ENCODE measurements at regions not wholly inside any gene's neighbourhood (a gene's known extent, or its start where the extent isn't known, plus 50 kb on each side); places are given as distances from the start of the nearest gene placed in this dataset.

DNA sequence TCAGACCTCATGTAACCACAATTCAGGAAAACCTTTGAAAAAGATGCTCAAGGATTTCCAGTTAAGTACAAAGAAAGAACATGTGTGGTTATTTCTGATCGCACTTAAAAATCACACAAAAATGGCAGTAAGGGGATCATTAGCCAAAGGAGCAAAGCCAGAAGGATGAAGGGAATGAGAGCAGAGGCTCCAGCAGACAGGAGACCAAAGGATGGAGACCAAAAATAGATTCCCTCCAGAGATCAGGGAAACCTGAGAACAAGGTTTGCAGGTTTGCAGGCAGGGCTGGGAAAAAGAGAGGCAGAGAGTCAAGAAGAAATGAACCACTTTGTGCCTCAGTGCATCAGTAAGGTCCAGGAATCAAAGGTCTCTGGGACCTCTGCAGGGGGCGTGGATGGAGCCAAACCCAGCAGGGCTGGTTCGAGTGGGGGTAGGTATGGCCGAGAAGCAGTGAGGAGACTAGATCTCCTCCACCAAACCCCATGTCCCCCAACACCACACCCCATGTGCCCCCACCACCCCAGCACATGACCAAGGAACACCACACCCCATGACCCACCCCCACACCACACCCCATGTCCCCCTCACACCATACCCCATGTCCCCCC lies 98.5 kb upstream of the GPC1 start:
- in situ Hi-C loops (cut with MboI) = no loop called here

GRCh38 chr2:240338274-240338673 lies 97.2 kb upstream of the GPC1 start:
- no peak overlapping the region for H3K27ac ChIP-seq
- H3K9ac ChIP-seq = no peak overlapping the region
- no peaks in the 10 kb centered on the region for H3K4me1 ChIP-seq (ENCODE audit: insufficient read depth)
- H3F3A ChIP-seq (ENCODE audit: insufficient read depth) = no peaks in the 10 kb centered on the region
- no peaks in the 10 kb centered on the region for H3K36me3 ChIP-seq (ENCODE audit: low read depth)
- no peak overlapping the region for H3K4me2 ChIP-seq (ENCODE audit: unreplicated experiment)
- H3K79me2 ChIP-seq (ENCODE audit: insufficient read depth) = no peaks in the 10 kb centered on the region
- TF ChIP-seq EZH2 (IDR thresholded peaks at IDR 0.05; ENCODE audit: insufficient read depth, poor library complexity, severe bottlenecking) (no peak), EZH2phosphoT487 (IDR thresholded peaks at IDR 0.05; ENCODE audit: insufficient read depth, low read depth) (no peak)
- H3K27me3 ChIP-seq (replicated peaks; ENCODE audit: insufficient read depth) = peaks cover 30% of the 10 kb centered on the region
- no peaks in the 10 kb centered on the region for H4K20me1 ChIP-seq (ENCODE audit: insufficient read depth)
- 19 to 39% methylated on average over 2 of the region's 2 CpGs for WGBS, 2 experiments (ENCODE audit: low coverage in 1 of 2, low lambda C conversion rate in 2 of 2, missing lambda C conversion rate in 2 of 2)
- H2AFZ ChIP-seq = no peak overlapping the region
- no peak overlapping the region for H3K4me3 ChIP-seq
- no peaks in the 10 kb centered on the region for H3K9me3 ChIP-seq (ENCODE audit: low read depth)
- in situ Hi-C loops (cut with MboI) = no loop called here
- no peaks in the 10 kb centered on the region for H3K9me2 ChIP-seq (ENCODE audit: insufficient read depth)
- no peak for DNase-seq

More for the DNA sequence above, 98.5 kb upstream of the GPC1 start:
- Histone ChIP-seq H3K79me2 (ENCODE audit: insufficient read depth) (no peaks in the 10 kb centered on the region), H3F3A (ENCODE audit: insufficient read depth) (no peaks in the 10 kb centered on the region), H3K9me3 (ENCODE audit: low read depth) (no peaks in the 10 kb centered on the region), H3K36me3 (ENCODE audit: low read depth) (no peaks in the 10 kb centered on the region), H3K4me1 (ENCODE audit: insufficient read depth) (no peaks in the 10 kb centered on the region), H3K27ac (no peak overlapping the region), H3K4me2 (ENCODE audit: unreplicated experiment) (no peak overlapping the region), H4K20me1 (ENCODE audit: insufficient read depth) (no peaks in the 10 kb centered on the region), H3K27me3 (replicated peaks; ENCODE audit: insufficient read depth) (peaks cover 41% of the 10 kb centered on the region), H2AFZ (no peak overlapping the region), H3K9me2 (ENCODE audit: insufficient read depth) (no peaks in the 10 kb centered on the region), H3K9ac (no peak overlapping the region), H3K4me3 (no peak overlapping the region)
- TF ChIP-seq EZH2 (IDR thresholded peaks at IDR 0.05; ENCODE audit: insufficient read depth, poor library complexity, severe bottlenecking) (no peak), EZH2phosphoT487 (IDR thresholded peaks at IDR 0.05; ENCODE audit: insufficient read depth, low read depth) (no peak)
- 30 to 42% methylated on average over 4 of the region's 4 CpGs for WGBS, 2 experiments (ENCODE audit: low coverage in 1 of 2, low lambda C conversion rate in 2 of 2, missing lambda C conversion rate in 2 of 2)
- DNase-seq = no peak

DNA sequence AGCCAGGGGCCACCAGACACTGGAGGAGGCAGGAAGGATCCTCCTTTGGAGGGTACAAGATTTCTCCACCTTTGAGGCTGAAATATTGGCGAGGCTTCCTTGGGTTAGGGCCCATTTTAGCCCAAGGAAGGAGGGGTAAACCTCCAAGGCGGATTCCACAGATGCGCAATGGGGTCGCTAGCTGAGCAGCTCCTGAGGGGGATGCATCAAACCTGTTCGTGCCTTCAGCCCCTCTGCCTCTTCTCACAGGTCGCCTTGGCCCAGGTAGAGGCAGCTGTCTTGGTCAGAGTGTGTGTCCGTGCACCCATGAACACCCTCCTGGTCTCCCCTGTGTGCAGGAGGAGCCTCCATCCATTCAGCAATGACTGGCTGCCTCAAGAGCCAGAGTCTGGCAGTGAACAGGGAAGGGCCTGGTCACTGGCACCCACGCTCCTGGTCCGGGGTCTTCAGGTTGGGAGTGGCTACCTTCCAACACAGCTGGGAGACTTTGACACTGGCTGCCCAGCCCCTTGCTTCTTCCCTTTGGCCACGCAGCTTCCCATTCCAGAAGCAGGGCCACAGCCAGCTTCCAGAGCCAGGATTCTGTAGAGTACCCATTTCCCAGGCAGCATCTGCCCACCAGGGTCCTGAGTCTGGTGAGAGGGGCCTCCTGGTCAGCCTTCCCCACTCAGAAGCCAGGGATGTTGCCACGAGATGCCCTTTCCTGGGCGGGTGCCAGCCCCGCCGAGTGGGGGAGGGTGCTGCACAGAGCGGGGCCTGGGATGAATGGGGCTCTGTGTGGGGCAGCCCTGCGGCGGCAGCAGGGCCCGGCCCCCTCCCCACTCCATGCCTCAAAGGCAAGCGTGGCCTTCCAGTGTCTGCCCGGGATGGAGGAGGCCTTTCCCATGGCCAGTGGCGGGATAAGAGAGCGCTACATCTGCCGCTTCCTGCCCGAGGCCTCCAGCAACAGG lies 95.8 kb upstream of the GPC1 start:
- in situ Hi-C loops (cut with MboI) = no loop called here
- no peak for DNase-seq
- no peaks in the 10 kb centered on the region for H3K9me2 ChIP-seq (ENCODE audit: insufficient read depth)
- no peak overlapping the region for H3K4me3 ChIP-seq
- no peak overlapping the region for H3K9ac ChIP-seq
- H3F3A ChIP-seq (ENCODE audit: insufficient read depth) = no peaks in the 10 kb centered on the region
- no peaks in the 10 kb centered on the region for H3K79me2 ChIP-seq (ENCODE audit: insufficient read depth)
- H3K9me3 ChIP-seq (ENCODE audit: low read depth) = no peaks in the 10 kb centered on the region
- H3K27me3 ChIP-seq (replicated peaks; ENCODE audit: insufficient read depth) = peaks cover 25% of the 10 kb centered on the region
- H3K36me3 ChIP-seq (ENCODE audit: low read depth) = no peaks in the 10 kb centered on the region
- no peaks in the 10 kb centered on the region for H4K20me1 ChIP-seq (ENCODE audit: insufficient read depth)
- H2AFZ ChIP-seq = no peak overlapping the region
- no peak overlapping the region for H3K4me2 ChIP-seq (ENCODE audit: unreplicated experiment)
- TF ChIP-seq EZH2 (IDR thresholded peaks at IDR 0.05; ENCODE audit: insufficient read depth, poor library complexity, severe bottlenecking) = no peak
- no peak for TF ChIP-seq EZH2phosphoT487 (IDR thresholded peaks at IDR 0.05; ENCODE audit: insufficient read depth, low read depth)
- H3K4me1 ChIP-seq (ENCODE audit: insufficient read depth) = no peaks in the 10 kb centered on the region
- 63 to 64% methylated on average over 22 of the region's 24 CpGs for WGBS, 2 experiments (ENCODE audit: low coverage in 1 of 2, low lambda C conversion rate in 2 of 2, missing lambda C conversion rate in 2 of 2)
- no peak overlapping the region for H3K27ac ChIP-seq

- in situ Hi-C loops (cut with MboI) = no loop called here
- DNase-seq = no peak
Observed at GRCh38 chr2:240340361-240340761, 95.1 kb upstream of the GPC1 start.

More at GRCh38 chr2:240340361-240340761, 95.1 kb upstream of the GPC1 start:
- WGBS, 2 experiments (ENCODE audit: low coverage in 1 of 2, low lambda C conversion rate in 2 of 2, missing lambda C conversion rate in 2 of 2) = 81 to 83% methylated on average over 14 of the region's 14 CpGs
- Histone ChIP-seq H3K4me2 (ENCODE audit: unreplicated experiment) (no peak overlapping the region), H3F3A (ENCODE audit: insufficient read depth) (no peaks in the 10 kb centered on the region), H3K9ac (no peak overlapping the region), H3K9me2 (ENCODE audit: insufficient read depth) (no peaks in the 10 kb centered on the region), H4K20me1 (ENCODE audit: insufficient read depth) (no peaks in the 10 kb centered on the region), H3K9me3 (ENCODE audit: low read depth) (no peaks in the 10 kb centered on the region), H3K79me2 (ENCODE audit: insufficient read depth) (no peaks in the 10 kb centered on the region), H3K27ac (no peak overlapping the region), H3K4me3 (no peak overlapping the region), H2AFZ (no peak overlapping the region), H3K27me3 (replicated peaks; ENCODE audit: insufficient read depth) (peaks cover 18% of the 10 kb centered on the region), H3K36me3 (ENCODE audit: low read depth) (no peaks in the 10 kb centered on the region), H3K4me1 (ENCODE audit: insufficient read depth) (no peaks in the 10 kb centered on the region)
- TF ChIP-seq EZH2 (IDR thresholded peaks at IDR 0.05; ENCODE audit: insufficient read depth, poor library complexity, severe bottlenecking) (no peak), EZH2phosphoT487 (IDR thresholded peaks at IDR 0.05; ENCODE audit: insufficient read depth, low read depth) (no peak)

All from GM23248 (cell line).